K562 (cell line): ENCODE measurements at regions not wholly inside any gene's neighbourhood (a gene's known extent, or its start where the extent isn't known, plus 50 kb on each side); places are given as distances from the start of the nearest gene placed in this dataset.

Source experiments
- ATAC-seq: fragments of 200-7000 bp; cut with Tn5 transposase; 3 replicates; pipeline ENCODE4 v1.9.1; 2020; ENCODE audit warnings: moderate library complexity
- BruUV-seq: library from RNA; stranded (reverse); fragments of 400-500 nt; replicated peaks from 2 replicates; lab custom pipeline; 2021; lab: Mats Ljungman, UMichigan
- CTCF ChIA-PET: fragments of 300-600 bp; formaldehyde crosslinking; extraction: SDS; loops from one replicate; lab custom pipeline; 2021; ENCODE audit warnings: low intra/inter-chr PET ratio; lab: Yijun Ruan, JAX
- POLR2A ChIA-PET: fragments of 300-600, 350-650 bp; sonication (Branson Sonifier 250); formaldehyde crosslinking; extraction: SDS; loops from one replicate; lab custom pipeline; 2021; ENCODE audit warnings: antibody characterized with exemption, inconsistent platforms; lab: Yijun Ruan, JAX
- DNase-seq, 4 experiments: peaks; one replicate each; pipeline versions ENCODE4 v3.0.0 to v3.0.0-alpha.2; 2011 to 2018; ENCODE audit warnings: low spot score in 3 of 4, mixed read lengths in 3 of 4; ENCODE audit errors: extremely low read depth in 1 of 4
- FAIRE-seq: peaks from 2 replicates; lab custom pipeline; 2011; peaks lifted over from hg19 to GRCh38; lab: Jason Lieb, UNC
- H2AFZ ChIP-seq: 2 replicates; pipeline ENCODE4 v1.6.0; 2011; ENCODE audit warnings: low read depth, low read length, control low read depth, inconsistent platforms
- H3K27ac ChIP-seq: fragments of 200-600 bp; 3 replicates; pipeline ENCODE4 v1.8.0; 2011; ENCODE audit warnings: low read depth, mild to moderate bottlenecking, control low read depth, inconsistent platforms, low read length, moderate library complexity, mixed read lengths; ENCODE audit errors: extremely low read depth
- H3K27me3 ChIP-seq, 2 experiments: fragments of 300-600 bp in 1 of 2; 2 replicates in 1 of 2; 3 replicates in 1 of 2; pipeline versions ENCODE4 v1.6.0 to v1.8.0; 2011; ENCODE audit warnings: inconsistent platforms in 2 of 2, low read length in 2 of 2, mild to moderate bottlenecking in 1 of 2, mixed read lengths in 1 of 2, moderate library complexity in 1 of 2; ENCODE audit not compliant: control insufficient read depth in 2 of 2, insufficient read depth in 2 of 2
- H3K36me3 ChIP-seq: fragments of 300-600 bp; 3 replicates; pipeline ENCODE4 v1.8.0; 2011; ENCODE audit warnings: mild to moderate bottlenecking, low read length, inconsistent platforms; ENCODE audit not compliant: control insufficient read depth, insufficient read depth
- H3K4me1 ChIP-seq, 2 experiments: fragments of 200-600 bp in 1 of 2; replicated peaks in 1 of 2; 2 replicates in 1 of 2; 3 replicates in 1 of 2; pipeline versions ENCODE4 v1.5.1 to v1.8.0; 2011; ENCODE audit warnings: inconsistent platforms in 2 of 2, low read length in 2 of 2, mild to moderate bottlenecking in 1 of 2, mixed read lengths in 1 of 2, moderate library complexity in 1 of 2; ENCODE audit not compliant: control insufficient read depth in 2 of 2, insufficient read depth in 2 of 2
- H3K4me2 ChIP-seq: 2 replicates; pipeline ENCODE4 v1.6.1; 2011; ENCODE audit warnings: low read length, control low read depth, inconsistent platforms, mixed read lengths; ENCODE audit not compliant: insufficient read depth
- H3K4me3 ChIP-seq: fragments of 200-600 bp; sonication (generic), shearing (Covaris generic); 2 replicates; pipeline ENCODE4 v1.5.1; 2016; ENCODE audit warnings: control low read depth, inconsistent platforms
- H3K79me2 ChIP-seq: fragments of 200-600 bp; 3 replicates; pipeline ENCODE4 v1.8.0; 2011; ENCODE audit warnings: low read length, inconsistent platforms; ENCODE audit not compliant: control insufficient read depth, insufficient read depth
- H3K9ac ChIP-seq, 2 experiments: 2 replicates each; pipeline versions ENCODE4 v1.6.0 to v1.6.1; 2011; ENCODE audit warnings: low read depth in 2 of 2, low read length in 2 of 2, control low read depth in 1 of 2, inconsistent platforms in 1 of 2, mild to moderate bottlenecking in 1 of 2, mixed read lengths in 1 of 2; ENCODE audit not compliant: insufficient read depth in 1 of 2
- H3K9me1 ChIP-seq: one replicate; pipeline ENCODE4 v1.6.0; 2011; ENCODE audit warnings: inconsistent platforms, mild to moderate bottlenecking, low read length, moderate library complexity; ENCODE audit not compliant: control insufficient read depth, insufficient read depth
- H3K9me3 ChIP-seq: replicated peaks from 2 replicates; pipeline ENCODE4 v1.5.1; 2011; ENCODE audit warnings: low read depth, low read length, inconsistent platforms; ENCODE audit not compliant: control insufficient read depth, insufficient read depth
- H4K20me1 ChIP-seq: replicated peaks from 2 replicates; pipeline ENCODE4 v1.6.1; 2011; ENCODE audit warnings: low read length, inconsistent platforms, mixed read lengths; ENCODE audit not compliant: control insufficient read depth, insufficient read depth
- COPS2 ChIP-seq: fragments of 450-650 bp; conservative IDR thresholded peaks from 2 replicates; pipeline ENCODE4 v1.6.1; 2016; ENCODE audit warnings: mild to moderate bottlenecking, moderate library complexity
- EHMT2 ChIP-seq: fragments of 450-650 bp; IDR thresholded peaks from 2 replicates; pipeline ENCODE4 v1.6.1; 2018; ENCODE audit warnings: antibody characterized with exemption
- FOXA3 ChIP-seq, 2 experiments: fragments of 450-650 bp in 1 of 2; sonication (generic) in 1 of 2; formaldehyde crosslinking; IDR thresholded peaks in 1 of 2; conservative IDR thresholded peaks in 1 of 2; 2 replicates each; pipeline versions ENCODE4 v1.4.0 to v1.8.0; 2020 to 2022; ENCODE audit warnings: mild to moderate bottlenecking in 2 of 2, missing genetic modification reagents in 1 of 2
- HMG20B ChIP-seq: fragments of 250-450 bp; sonication (Bioruptor Pico); IDR thresholded peaks from 2 replicates; pipeline ENCODE4 v1.5.0; 2021; ENCODE audit warnings: mild to moderate bottlenecking
- MEF2A ChIP-seq: IDR thresholded peaks from 2 replicates; pipeline ENCODE4 v1.6.1; 2011; ENCODE audit warnings: low read depth, mild to moderate bottlenecking, low read length, moderate library complexity; ENCODE audit not compliant: control insufficient read depth
- NEUROD1 ChIP-seq: fragments of 150-350 bp; IDR thresholded peaks from 2 replicates; pipeline ENCODE4 v1.6.1; 2014; ENCODE audit warnings: borderline replicate concordance, low read length, low read depth; ENCODE audit not compliant: partially characterized antibody
- NFRKB ChIP-seq: fragments of 450-650 bp; IDR thresholded peaks from 2 replicates; pipeline ENCODE4 v1.6.1; 2016; ENCODE audit warnings: low read depth
- PRMT5 ChIP-seq: sonication (generic); formaldehyde crosslinking; IDR thresholded peaks from 2 replicates; pipeline ENCODE4 v1.5.0; 2020; ENCODE audit warnings: missing genetic modification reagents
- ZFP30 ChIP-seq: fragments of 250-450 bp; sonication (Bioruptor Pico); IDR thresholded peaks from 2 replicates; pipeline ENCODE4 v1.8.0; 2022; ENCODE audit warnings: moderate library complexity, mild to moderate bottlenecking, inconsistent platforms, borderline replicate concordance
- ZNF436 ChIP-seq: fragments of 250-450, 450-650 bp; sonication (Bioruptor Pico); formaldehyde crosslinking; IDR thresholded peaks from 2 replicates; pipeline ENCODE4 v1.7.0; 2020; ENCODE audit warnings: mild to moderate bottlenecking
- ZNF764 ChIP-seq: fragments of 250-450 bp; sonication (Bioruptor Pico); IDR thresholded peaks from 2 replicates; pipeline ENCODE4 v1.4.0; 2020; ENCODE audit warnings: low read depth, mild to moderate bottlenecking, moderate library complexity
- ZNF778 ChIP-seq: fragments of 450-650 bp; formaldehyde crosslinking; IDR thresholded peaks from 2 replicates; pipeline ENCODE4 v1.4.0; 2020; ENCODE audit warnings: mild to moderate bottlenecking, moderate library complexity
- whole genome bisulfite sequencing: fragments of 100-300 bp; shearing (Covaris generic); methylation state at CpG from one replicate; pipeline ENCODE4 v1.1.6; 2016; ENCODE audit warnings: low coverage, mixed read lengths; ENCODE audit not compliant: insufficient coverage; ENCODE audit errors: missing lambda C conversion rate; 5-methylcytosine and 5-hydroxymethylcytosine counted together
- in situ Hi-C: fragments of 300-500 bp; cut with MboI; formaldehyde crosslinking; loops from 4 replicates; pipeline ENCODE4 v1.15.0; 2018; ENCODE audit warnings: inconsistent platforms, mixed read lengths
- intact Hi-C: fragments of 100-400 bp; cut with micrococcal nuclease; formaldehyde crosslinking; loops from 2 replicates; pipeline ENCODE4 v1.14.2; 2022
- TF ChIP-seq, protein P1 (sequence below): sonication (generic); formaldehyde crosslinking; IDR thresholded peaks from 2 replicates; pipeline ENCODE4 v1.8.0; 2022; ENCODE audit warnings: mild to moderate bottlenecking, missing genetic modification reagents
- TF ChIP-seq, protein P2 (sequence below), 2 experiments: fragments of 450-650 bp; IDR thresholded peaks; 2 replicates each; pipeline ENCODE4 v1.6.1; 2018; ENCODE audit warnings: mild to moderate bottlenecking in 2 of 2, low read depth in 1 of 2; ENCODE audit not compliant: partially characterized antibody in 2 of 2

DNA sequence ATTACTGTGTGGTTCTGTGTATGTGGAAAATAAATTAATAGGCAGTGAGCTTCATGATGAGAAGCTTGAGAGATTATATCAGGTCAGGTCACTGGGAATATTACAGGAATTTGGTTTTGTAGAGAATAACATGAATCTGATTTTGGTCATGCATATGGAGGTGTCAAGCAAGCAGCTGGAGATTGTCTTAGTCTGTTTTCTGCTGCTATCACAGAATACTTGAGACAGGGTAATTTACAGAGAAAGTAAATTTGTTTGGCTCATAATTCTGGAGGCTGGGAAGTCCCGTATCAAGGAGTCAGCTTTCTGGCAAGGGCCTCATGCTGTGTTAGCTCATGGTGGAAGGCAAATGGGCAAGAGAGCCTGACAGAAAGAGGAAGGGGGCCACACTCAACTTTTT lies 120.7 kb upstream of the FAM3C start:
- H3K79me2 ChIP-seq = no peaks in the 10 kb centered on the region
- FAIRE-seq (no peak), ATAC-seq (no peak), DNase-seq (no peak)
- H3K36me3 ChIP-seq = no peaks in the 10 kb centered on the region
- no peak overlapping the region for H3K27ac ChIP-seq
- H4K20me1 ChIP-seq = no peaks in the 10 kb centered on the region
- TF ChIP-seq ZFP30 (CRISPR knock-in tag) = no peak
- TF ChIP-seq ZNF778 (CRISPR knock-in tag) = no peak
- TF ChIP-seq ZNF764 = no peak
- TF ChIP-seq, protein P1, sequence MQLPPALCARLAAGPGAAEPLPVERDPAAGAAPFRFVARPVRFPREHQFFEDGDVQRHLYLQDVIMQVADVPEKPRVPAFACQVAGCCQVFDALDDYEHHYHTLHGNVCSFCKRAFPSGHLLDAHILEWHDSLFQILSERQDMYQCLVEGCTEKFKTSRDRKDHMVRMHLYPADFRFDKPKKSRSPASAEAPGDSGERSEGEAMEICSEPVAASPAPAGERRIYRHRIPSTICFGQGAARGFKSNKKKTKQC = no peak
- TF ChIP-seq MEF2A = no peak
- no peak for TF ChIP-seq NFRKB
- no peak for TF ChIP-seq FOXA3 (CRISPR knock-in tag; conservative IDR thresholded peaks at IDR 0.05 in 1 of 2, IDR thresholded peaks at IDR 0.05 in 1 of 2)
- no peak for TF ChIP-seq COPS2
- TF ChIP-seq PRMT5 (CRISPR knock-in tag) = no peak
- TF ChIP-seq, protein P2, sequence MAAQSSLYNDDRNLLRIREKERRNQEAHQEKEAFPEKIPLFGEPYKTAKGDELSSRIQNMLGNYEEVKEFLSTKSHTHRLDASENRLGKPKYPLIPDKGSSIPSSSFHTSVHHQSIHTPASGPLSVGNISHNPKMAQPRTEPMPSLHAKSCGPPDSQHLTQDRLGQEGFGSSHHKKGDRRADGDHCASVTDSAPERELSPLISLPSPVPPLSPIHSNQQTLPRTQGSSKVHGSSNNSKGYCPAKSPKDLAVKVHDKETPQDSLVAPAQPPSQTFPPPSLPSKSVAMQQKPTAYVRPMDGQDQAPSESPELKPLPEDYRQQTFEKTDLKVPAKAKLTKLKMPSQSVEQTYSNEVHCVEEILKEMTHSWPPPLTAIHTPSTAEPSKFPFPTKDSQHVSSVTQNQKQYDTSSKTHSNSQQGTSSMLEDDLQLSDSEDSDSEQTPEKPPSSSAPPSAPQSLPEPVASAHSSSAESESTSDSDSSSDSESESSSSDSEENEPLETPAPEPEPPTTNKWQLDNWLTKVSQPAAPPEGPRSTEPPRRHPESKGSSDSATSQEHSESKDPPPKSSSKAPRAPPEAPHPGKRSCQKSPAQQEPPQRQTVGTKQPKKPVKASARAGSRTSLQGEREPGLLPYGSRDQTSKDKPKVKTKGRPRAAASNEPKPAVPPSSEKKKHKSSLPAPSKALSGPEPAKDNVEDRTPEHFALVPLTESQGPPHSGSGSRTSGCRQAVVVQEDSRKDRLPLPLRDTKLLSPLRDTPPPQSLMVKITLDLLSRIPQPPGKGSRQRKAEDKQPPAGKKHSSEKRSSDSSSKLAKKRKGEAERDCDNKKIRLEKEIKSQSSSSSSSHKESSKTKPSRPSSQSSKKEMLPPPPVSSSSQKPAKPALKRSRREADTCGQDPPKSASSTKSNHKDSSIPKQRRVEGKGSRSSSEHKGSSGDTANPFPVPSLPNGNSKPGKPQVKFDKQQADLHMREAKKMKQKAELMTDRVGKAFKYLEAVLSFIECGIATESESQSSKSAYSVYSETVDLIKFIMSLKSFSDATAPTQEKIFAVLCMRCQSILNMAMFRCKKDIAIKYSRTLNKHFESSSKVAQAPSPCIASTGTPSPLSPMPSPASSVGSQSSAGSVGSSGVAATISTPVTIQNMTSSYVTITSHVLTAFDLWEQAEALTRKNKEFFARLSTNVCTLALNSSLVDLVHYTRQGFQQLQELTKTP (IDR thresholded peaks at IDR 0.05; ENCODE audit: low read depth in 1 of 2, partially characterized antibody in 2 of 2) = no peak
- no peak for TF ChIP-seq EHMT2
- TF ChIP-seq ZNF436 (CRISPR knock-in tag) = no peak
- TF ChIP-seq HMG20B (CRISPR knock-in tag) = no peak
- no peak for TF ChIP-seq NEUROD1
- in situ Hi-C loops = no loop called here
- H3K4me3 ChIP-seq = no peak overlapping the region
- H3K9me1 ChIP-seq = no peaks in the 10 kb centered on the region
- H3K27me3 ChIP-seq = no peaks in the 10 kb centered on the region
- H3K9ac ChIP-seq = no peak overlapping the region
- H3K4me1 ChIP-seq = no peaks in the 10 kb centered on the region; a peak in 1 of 5 replicates
- H3K4me2 ChIP-seq = no peak overlapping the region
- intact Hi-C loops = no loop called here
- H3K9me3 ChIP-seq = no peaks in the 10 kb centered on the region
- ChIA-PET CTCF (no interaction called here), POLR2A (interaction anchor here (0.5 kb wide), 1 partner anchor 190 kb away, joined by 3 read pairs; no protein-coding TSS in a partner anchor)
- 0% methylated on average over 1 of the region's 1 CpG for WGBS
- no TSS peak for BruUV-seq
- H2AFZ ChIP-seq = no peak overlapping the region
